Left cardiac atrium (tissue), 4 donors: ENCODE measurements at regions not wholly inside any gene's neighbourhood (a gene's known extent, or its start where the extent isn't known, plus 50 kb on each side); places are given as distances from the start of the nearest gene placed in this dataset.

Source experiments
- ATAC-seq, 2 donors: fragments of 200-7000 bp; cut with Tn5 transposase; one replicate each; pipeline ENCODE4 v1.9.1; 2020; ENCODE audit warnings: mild to moderate bottlenecking in 2 of 2, moderate library complexity in 2 of 2
- DNase-seq: peaks from one replicate; pipeline ENCODE4 v3.0.0-alpha.2; 2020
- intact Hi-C, 2 donors: fragments of 100-400 bp; cut with DNase I; formaldehyde crosslinking; loops; one replicate each; pipeline versions ENCODE4 v1.14.1 to v1.15.1; 2022 to 2023
- donor health status: DM: no; HTN: yes; CAD: no.
- donor health status: DM: no; HTN: yes; CAD: no; lungs with severe emphysema.
- donor health status: DM: yes; HTN: yes; CAD: no.
- donor health status: Dilated cardiomyopathy.

DNA sequence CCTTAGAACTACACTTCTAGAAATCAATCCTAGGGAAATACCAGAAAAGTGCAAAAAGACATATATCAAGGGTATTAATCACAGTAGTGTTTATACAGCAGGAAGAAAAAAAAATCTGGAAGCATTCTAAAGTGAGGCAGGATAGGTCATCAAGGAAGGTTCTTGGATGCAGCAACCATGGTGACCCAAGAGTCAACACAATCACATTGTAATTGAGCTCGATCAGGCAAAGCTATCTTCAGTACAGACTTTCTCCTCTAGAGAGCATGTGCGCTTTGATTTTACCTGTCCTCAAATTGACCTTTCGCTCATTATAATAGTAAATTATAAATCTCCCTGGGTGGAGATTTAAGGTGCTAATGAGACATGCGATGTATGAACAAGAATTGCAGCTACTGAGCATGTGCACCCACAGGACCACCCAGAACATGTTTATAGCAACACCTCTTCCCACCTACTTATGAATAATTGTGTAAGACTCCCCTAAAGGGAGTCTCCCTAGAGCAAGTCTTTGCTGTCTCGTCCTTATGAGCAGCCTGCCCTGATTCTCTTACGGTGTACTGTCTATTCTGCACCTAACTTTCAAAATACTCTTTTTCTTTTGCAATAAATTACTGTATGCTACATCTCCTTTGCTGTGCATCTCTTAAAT, 297.7 kb downstream of the ATPSCKMT start:
- intact Hi-C loops: no loop called here
- DNase-seq (no peak), ATAC-seq (no peak)

DNA sequence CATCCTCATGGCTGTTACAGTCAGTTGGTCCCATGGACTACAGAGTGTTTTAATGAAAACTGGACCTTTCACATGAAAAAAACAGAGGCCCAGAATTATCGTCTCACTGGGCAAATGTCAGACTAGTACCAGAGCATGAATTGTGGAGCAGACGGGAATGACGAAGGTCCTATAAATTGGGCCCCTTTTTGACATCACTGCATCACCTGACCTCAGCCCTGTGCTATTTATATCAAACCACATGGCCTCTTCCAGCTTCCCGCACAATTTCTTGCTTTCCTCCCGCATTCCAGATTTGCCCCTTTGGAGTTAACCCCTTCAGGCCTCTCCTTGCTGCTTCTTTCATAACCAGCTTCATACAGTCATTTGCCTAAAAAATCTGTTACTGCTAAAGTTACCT, 301.7 kb downstream of the ATPSCKMT start:
- DNase-seq (no peak), ATAC-seq (no peak)
- intact Hi-C loops: no loop called here

DNA sequence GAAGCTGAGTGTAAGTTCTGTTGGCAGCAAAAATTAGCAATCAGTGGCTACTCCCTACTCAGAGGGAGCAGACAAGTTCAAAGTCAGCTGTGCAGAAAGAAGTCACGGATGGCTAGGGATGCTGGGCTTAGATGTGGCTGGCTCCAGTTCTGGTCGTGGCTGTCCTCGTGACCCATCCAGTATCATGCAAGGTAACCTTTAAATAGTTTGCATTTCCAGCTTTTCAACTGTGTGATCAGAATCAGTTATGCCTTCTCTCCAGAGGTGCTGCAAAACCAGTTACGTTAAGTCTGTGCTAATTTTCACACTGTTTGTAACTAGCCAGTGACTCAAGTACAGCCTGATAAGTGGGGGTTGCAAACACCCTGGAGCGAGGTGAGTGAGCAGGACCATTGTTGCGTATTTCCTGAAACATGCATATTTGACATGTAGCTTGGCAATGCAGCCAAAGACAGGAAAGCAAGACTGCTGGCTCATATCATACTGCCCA, 302.4 kb downstream of the ATPSCKMT start:
- intact Hi-C loops: no loop called here
- ATAC-seq (peak in 1 of 2 donors; percentile 89), DNase-seq (no peak)

DNA sequence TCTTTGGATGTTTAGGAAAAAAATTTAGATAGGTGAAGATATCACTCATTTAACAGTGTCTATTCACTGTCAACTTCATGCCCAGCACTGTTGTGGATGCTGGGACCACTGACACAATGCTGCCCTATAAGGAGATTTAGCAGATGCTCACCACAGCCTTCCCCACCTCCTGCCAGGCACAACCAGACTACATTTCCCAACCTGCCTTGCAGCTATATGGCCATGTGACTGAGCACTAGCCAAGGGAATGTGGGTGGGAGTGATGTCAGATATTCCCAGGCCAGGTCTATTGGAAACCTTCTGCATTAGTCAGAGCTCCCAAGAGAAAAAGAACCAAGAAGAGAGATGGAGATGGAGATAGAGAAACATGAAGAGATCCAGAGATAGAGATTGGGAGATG, 302.6 kb upstream of the TAS2R1 start:
- no peak for ATAC-seq
- no peak for DNase-seq
- intact Hi-C loops: no loop called here

DNA sequence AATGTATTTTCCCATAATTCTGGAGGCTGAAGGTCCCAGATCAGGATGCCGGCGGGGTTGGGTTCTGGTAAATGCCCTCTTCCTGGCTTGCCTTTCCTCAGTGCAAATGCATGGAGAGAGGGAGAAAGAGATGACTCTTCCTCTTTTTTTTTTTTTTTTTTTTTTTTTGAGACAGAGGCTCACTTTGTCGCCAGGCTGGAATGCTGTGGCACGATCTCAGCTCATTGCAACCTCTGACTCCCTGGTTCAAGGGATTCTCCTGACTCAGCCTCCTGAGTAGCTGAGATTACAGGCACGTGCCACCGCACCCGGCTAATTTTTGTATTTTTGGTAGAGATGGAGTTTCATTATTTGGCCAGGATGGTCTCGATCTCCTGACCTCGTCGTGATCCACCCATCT, 300.0 kb upstream of the TAS2R1 start:
- intact Hi-C loops: no loop called here
- ATAC-seq (no peak), DNase-seq (no peak)

DNA sequence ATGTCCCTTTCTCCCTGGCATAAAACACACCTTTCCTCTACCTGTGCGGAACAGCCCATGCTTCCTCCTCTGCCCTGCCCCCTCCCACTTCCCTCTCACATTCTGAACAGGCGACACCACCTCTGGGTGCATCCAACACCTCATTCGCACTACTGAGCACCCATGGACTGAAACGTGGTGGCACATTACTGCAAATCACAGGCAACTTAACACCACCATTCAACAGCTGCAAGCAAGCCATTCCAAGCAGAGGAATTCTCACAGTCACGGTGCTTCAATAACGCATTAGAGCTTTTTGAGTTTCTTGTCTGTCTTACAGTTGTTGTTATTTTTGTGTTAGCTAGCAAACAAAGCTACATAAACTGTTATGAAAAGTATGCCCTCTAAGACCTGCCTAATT, 298.2 kb upstream of the TAS2R1 start:
- intact Hi-C loops: no loop called here
- no peak for ATAC-seq
- DNase-seq: no peak

DNA sequence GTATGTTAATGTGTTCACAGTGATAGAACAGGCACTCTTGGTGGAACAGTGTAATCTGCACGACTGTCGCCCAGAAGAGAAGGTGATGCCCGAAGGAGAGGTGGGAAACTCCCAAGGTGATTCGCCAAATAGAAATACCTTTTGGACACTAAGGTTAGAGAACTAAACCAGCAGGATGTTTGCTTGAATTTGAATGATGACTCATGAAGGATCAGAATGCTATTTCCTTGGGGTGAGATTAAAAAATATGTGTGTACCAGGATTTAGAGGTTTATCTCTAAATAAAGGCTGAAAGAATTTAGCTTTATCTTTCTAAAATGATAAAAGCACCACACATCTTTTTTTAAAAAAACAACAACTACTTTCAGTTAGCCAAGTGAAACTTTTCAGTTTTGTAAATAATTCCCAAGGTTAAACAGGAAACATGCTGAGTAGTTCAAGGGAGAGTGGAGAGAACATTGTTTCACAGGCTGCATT, 297.4 kb upstream of the TAS2R1 start:
- intact Hi-C loops: no loop called here
- peak in 1 of 2 donors; percentile 87 for ATAC-seq
- DNase-seq: no peak

DNA sequence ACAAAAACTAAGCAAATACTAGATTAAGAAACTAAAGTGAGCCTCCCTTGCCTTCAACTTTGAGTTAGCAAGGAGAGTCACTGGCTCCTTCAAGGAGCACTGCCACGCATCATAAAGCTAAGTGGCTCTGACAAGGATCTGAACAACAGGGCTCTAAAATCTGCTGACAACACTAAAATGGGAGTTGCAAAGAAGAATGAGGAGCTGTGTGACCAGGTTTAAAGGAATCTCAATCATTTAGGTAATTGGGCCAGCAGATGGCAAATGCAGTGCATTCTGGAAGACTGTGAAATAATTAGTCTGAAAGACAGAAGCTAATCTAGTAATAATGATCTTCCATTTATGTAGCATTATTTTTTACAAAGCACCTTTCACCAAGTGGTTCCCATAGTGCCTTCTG, 297.0 kb upstream of the TAS2R1 start:
- intact Hi-C loops: no loop called here
- ATAC-seq: peak in 1 of 2 donors; percentile 38

DNA sequence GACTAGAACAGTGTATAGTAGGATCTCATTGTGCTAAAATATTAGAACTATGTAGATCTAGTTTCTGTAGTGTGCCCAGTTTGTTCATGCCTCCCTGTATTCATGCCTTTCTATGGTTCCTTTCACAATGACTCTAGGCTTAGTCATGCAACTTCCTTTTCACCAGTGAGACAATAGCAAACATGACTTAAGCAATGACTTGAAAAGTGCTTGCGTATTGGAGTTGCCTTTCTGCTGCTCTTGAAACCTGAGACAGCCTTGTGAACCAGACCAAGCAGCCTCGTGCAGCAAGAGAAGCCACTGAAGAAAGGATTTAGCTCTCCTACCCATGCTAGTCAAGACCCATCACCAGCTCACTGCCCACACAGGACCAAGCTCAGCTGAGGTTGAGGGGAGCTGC, 294.5 kb upstream of the TAS2R1 start:
- DNase-seq (no peak), ATAC-seq (no peak)
- intact Hi-C loops: no loop called here

More for the DNA sequence above, 297.0 kb upstream of the TAS2R1 start:
- DNase-seq: no peak

DNA sequence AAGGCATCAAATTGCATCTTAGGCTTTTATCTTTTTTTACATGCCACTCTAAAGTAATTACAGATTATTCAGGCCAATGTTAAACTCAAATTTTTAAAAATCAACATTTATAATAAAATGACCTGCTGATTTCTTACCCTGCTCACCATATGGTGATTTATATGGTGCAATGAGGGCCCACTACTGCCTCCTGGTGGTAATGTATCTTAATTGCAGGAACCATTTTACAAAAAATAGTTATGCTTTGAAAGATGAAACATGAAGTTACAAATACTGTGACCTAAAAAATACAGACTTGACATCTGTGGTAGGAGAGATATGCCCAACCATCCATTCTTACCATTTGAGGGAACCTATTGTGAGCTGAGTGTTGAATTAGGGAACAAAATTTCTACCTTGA, 292.6 kb upstream of the TAS2R1 start:
- intact Hi-C loops: no loop called here
- ATAC-seq (no peak), DNase-seq (no peak)

DNA sequence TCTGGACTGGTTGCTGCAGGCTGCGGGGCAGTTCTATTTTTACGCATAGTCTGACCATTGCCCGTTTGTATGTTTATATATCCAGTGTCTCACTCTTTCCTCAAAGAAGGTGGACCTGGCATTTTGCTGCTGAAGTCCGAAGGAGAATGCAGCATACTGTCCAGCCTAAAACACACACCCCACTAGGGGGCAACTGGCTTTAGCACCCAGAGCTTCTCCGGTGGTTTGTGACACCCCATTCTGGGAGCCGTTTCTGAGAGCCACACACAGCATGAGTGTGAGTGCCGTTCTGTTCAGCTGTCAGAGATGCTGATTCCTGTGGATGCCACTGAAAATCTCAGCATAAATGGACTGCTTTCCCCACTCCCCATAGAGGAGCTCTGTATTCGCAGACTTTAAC, 290.5 kb upstream of the TAS2R1 start:
- intact Hi-C loops: no loop called here

DNA sequence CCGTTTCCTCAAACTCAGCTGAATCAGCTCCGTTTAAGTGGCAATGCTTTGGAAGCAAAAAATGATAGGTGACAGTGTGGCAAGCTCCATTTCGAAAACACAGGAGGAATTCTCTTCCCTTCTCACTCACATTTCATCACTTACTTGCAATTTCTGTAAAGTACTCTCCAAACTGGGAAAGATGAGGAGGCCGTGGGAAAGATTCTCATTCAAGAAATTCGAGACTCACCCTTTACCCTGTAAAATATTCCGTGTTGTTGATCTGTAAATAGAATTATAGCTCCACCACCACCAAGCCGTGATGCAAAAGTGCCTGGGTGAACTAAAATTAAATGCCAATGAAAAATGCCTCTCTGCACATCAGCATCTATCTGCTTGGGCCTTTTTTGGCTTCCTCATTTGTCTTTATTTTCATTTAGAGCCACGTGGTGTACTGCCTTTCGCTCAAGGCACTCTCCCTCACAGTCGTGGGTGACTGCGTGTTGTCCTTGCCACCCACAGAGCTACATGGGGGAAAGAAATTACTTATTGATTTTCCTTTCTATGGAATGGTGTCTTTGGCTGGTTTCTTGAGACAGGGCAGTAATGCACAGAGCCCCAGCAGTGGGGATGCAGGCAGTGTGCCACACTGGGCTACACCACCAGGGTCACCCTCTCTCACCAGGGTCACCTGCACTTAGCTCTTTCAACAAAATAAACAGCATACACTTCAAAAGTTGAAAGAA, 289.3 kb upstream of the TAS2R1 start:
- intact Hi-C loops: no loop called here
- ATAC-seq: no peak
- no peak for DNase-seq

More for the DNA sequence above, 290.5 kb upstream of the TAS2R1 start:
- DNase-seq: no peak
- no peak for ATAC-seq

DNA sequence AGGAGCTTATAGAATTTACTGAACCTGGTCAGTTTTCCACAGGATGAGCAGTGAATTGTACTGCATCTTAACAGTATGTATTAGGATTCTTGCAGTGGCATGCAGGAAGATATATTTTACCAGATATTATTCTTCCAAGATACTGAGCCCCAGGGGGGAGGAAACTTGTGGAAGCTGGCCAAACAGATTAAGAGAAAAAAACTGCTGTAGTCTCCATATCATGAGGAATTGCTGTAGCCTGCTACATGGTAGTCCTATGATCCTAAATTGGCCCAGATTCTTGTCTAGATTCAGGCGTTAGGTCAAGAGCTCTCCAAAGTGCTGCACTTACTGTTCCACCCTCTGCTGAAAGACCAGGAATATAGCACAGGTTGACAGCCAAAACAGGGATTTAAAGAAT, 275.5 kb upstream of the TAS2R1 start:
- intact Hi-C loops: no loop called here
- no peak for DNase-seq
- no peak for ATAC-seq

DNA sequence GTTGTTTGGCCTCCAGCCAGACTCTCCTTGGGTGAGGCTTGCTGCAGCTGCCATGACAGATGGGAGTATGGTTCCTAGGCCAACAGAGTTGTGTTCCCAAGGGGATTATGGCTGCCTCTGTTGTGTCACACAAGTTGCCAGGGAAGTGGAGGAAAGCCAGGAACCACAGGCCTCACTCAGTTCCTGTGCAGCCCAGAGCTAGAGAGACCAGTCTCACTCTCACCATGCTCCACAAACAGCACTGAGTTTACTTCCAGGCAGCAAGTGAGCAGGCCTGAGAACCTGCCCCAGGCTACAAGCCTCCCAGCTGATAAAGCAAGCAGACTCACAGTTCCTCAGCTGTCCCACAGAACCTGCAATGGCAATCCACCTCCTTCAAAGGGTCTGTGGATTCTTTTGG, 273.6 kb upstream of the TAS2R1 start:
- intact Hi-C loops: no loop called here
- DNase-seq (no peak), ATAC-seq (no peak)

DNA sequence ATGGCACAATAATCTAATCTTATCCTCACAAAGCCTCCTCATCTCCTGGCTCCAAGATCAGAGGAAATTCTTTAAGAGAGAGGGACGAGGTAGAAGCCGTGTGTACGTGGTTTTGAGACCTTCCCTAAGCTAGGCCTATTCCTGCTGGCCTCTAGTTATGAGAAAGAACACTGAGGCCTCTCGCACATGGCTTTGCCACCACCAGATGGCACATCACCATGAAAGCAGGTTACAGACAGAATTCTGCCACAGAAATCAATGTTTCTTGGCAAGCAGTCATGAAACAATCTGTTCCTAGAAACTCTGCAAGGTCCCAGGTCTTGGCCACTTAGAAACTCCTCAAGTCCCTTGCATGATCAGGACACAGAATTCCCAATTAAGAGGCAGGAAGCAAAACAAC, 268.2 kb upstream of the TAS2R1 start:
- no peak for DNase-seq
- intact Hi-C loops: no loop called here
- no peak for ATAC-seq

DNA sequence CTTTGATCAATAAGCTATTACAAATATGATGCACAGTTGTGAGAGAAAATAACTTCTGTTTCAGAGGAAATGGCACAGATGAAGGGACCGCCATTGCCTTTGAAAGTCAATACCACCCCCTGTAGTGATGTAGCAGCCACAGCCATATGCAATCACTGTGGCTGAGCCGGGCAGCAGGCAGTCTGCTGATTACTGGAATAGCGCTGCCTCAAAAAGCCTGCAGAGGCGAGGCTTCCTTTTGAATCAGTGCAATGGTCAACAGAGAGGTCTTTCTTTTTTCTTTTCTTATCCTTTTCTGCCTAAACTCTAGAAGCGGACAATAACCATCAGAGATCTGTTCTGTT, 265.1 kb upstream of the TAS2R1 start:
- DNase-seq (no peak), ATAC-seq (no peak)
- intact Hi-C loops: no loop called here

DNA sequence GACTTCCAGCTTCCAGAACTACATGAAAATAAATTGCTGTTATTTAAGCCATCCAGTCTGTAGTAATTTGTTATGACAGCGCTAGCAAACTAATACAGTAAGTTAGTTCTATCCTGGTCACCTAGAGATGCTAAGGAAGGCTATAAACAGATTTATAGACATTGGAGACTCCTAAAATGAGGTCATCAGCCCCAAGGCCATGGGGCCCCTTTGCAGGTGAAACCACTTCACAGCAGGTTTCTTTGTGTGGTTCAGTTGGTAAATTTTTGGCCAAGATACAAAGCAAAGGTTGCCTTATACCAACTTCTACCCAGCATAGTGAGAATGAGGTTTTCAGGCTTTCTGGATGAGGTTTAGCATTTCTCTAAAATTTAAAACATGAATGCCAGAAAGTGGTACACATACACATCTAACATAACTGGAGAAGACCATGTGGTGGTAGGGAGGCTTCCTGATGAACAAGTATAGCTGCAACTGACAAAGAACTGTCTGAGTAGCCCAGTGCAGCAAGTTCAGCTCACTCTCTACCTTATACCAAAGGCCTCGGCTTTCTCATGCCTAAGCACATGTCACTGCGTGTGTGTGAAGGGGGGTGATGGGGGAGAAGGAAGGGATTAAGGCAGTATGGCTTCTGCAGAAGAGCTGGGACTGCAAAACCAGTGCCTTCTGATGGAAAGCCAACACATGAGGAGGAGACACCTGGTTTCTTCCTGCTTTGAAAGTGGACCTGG, 264.6 kb upstream of the TAS2R1 start:
- DNase-seq (no peak), ATAC-seq (no peak)
- intact Hi-C loops: no loop called here

DNA sequence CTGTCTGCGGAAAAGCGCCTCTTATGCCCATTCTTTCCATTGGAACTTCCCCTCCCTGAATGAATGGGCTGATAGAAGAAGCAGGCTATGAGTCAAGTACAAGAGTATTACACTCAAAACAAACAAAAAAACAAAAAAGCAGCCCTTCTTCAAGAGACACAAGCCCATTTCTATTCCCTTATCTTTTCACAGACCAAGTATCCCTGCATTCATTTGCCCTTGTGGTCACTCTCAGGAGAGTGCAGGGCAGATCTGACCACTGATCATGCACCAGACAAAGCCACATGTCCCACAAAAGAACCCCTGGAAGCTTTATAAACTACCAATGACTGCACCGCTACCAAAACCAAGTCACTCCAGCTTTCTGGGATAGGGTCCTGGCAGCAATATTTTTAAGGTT, 262.5 kb upstream of the TAS2R1 start:
- no peak for DNase-seq
- intact Hi-C loops: no loop called here
- ATAC-seq: no peak

DNA sequence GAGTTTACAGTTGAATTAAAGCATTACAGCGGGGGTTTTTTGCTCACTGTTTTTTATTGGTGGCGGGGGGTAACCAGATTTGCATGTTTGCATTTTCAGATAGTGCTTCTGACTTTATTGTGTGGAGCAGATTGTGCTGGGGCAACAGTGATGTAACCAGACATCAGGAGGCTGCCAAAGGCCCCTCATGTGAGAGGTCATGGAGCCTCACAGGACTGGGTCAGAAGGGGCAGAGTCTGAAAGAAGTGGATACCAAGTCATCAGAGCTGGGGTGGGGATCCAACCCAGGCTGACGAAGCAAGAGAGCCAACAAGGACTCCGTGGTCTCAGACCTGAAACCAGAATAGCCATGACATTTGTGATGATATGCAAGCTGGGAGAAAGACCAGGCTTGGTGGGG, 259.4 kb upstream of the TAS2R1 start:
- DNase-seq (no peak), ATAC-seq (no peak)
- intact Hi-C loops: no loop called here

DNA sequence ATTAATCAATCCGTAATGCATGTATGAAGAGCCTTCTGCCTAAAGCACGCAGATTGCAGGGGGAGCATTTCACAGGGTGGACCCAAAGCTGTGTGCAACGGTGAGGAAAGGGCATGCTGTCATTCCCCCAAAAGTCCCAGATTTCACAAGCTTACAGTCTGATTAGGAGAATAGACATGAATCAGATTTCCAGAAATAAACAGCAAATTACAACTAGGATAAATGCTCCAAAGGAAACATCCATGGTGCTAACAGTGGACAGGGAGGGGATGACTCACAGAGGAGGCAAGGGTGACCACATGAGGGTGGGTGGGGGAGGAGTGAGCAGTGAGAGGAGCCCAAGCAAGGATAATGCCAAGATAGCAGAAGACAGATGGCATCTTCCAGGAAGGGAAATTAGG, 258.4 kb upstream of the TAS2R1 start:
- ATAC-seq (peak; percentile 44 to 75), DNase-seq (no peak)
- intact Hi-C loops: no loop called here
